WTC11 (cell line): ENCODE measurements at regions not wholly inside any gene's neighbourhood (a gene's known extent, or its start where the extent isn't known, plus 50 kb on each side); places are given as distances from the start of the nearest gene placed in this dataset.

Source experiments
- ATAC-seq: fragments of 200-7000 bp; cut with Tn5 transposase; 2 replicates; pipeline ENCODE4 v1.10.0; 2021; ENCODE audit warnings: mild to moderate bottlenecking, moderate library complexity
- CTCF ChIA-PET: fragments of 300-600 bp; sonication (Branson Sonifier 250); formaldehyde crosslinking; loops from one replicate; lab custom pipeline; 2021; ENCODE audit warnings: antibody characterized with exemption; lab: Charles Lee
- POLR2A ChIA-PET: fragments of 350-600 bp; sonication (Branson Sonifier 250); formaldehyde crosslinking; loops from one replicate; lab custom pipeline; 2021; ENCODE audit warnings: antibody characterized with exemption; lab: Charles Lee
- DNase-seq: peaks from one replicate; pipeline ENCODE4 v3.0.0; 2021; ENCODE audit warnings: low spot score
- H3K27ac Mint-ChIP-seq: 2 replicates; pipeline ENCODE4 v1.8.0; 2021; ENCODE audit warnings: mixed read lengths
- H3K27me3 Mint-ChIP-seq: 2 replicates; pipeline ENCODE4 v1.8.0; 2021; ENCODE audit warnings: low read depth, mild to moderate bottlenecking, moderate library complexity, mixed read lengths
- H3K36me3 Mint-ChIP-seq: 2 replicates; pipeline ENCODE4 v1.8.0; 2021; ENCODE audit warnings: mixed read lengths
- H3K4me1 Mint-ChIP-seq: 2 replicates; pipeline ENCODE4 v1.8.0; 2022; ENCODE audit warnings: mixed read lengths
- H3K4me3 Mint-ChIP-seq: 2 replicates; pipeline ENCODE4 v1.8.0; 2021; ENCODE audit warnings: mild to moderate bottlenecking, moderate library complexity, mixed read lengths
- H3K9me3 Mint-ChIP-seq: 2 replicates; pipeline ENCODE4 v1.8.0; 2021; ENCODE audit warnings: mixed read lengths
- ATF3 ChIP-seq: sonication (generic); formaldehyde crosslinking; conservative IDR thresholded peaks from 2 replicates; pipeline ENCODE4 v1.8.1; 2022; ENCODE audit warnings: mild to moderate bottlenecking, missing genetic modification reagents
- ATF6 ChIP-seq: sonication (generic); formaldehyde crosslinking; IDR thresholded peaks from 2 replicates; pipeline ENCODE4 v1.8.1; 2023; ENCODE audit warnings: mild to moderate bottlenecking, missing genetic modification reagents
- E2F1 ChIP-seq: sonication (generic); formaldehyde crosslinking; IDR thresholded peaks from 2 replicates; pipeline ENCODE4 v1.8.0; 2022; ENCODE audit warnings: mild to moderate bottlenecking, missing genetic modification reagents
- FOXK1 ChIP-seq: sonication (generic); formaldehyde crosslinking; IDR thresholded peaks from 2 replicates; pipeline ENCODE4 v1.8.0; 2022; ENCODE audit warnings: mild to moderate bottlenecking, moderate library complexity, missing genetic modification reagents
- FOXP1 ChIP-seq: sonication (generic); formaldehyde crosslinking; IDR thresholded peaks from 2 replicates; pipeline ENCODE4 v1.8.0; 2022; ENCODE audit warnings: missing genetic modification reagents, mild to moderate bottlenecking, moderate library complexity, borderline replicate concordance
- HMGA2 ChIP-seq: fragments of 250-450 bp; sonication (Bioruptor Pico); IDR thresholded peaks from 2 replicates; pipeline ENCODE4 v1.4.0; 2021; ENCODE audit warnings: mild to moderate bottlenecking, moderate library complexity
- IRF1 ChIP-seq: sonication (generic); formaldehyde crosslinking; IDR thresholded peaks from 2 replicates; pipeline ENCODE4 v1.8.0; 2023; ENCODE audit warnings: missing genetic modification reagents
- MLX ChIP-seq: sonication (generic); formaldehyde crosslinking; IDR thresholded peaks from 2 replicates; pipeline ENCODE4 v1.8.1; 2023; ENCODE audit warnings: mild to moderate bottlenecking, missing genetic modification reagents, moderate library complexity
- MYBL2 ChIP-seq: sonication (generic); formaldehyde crosslinking; IDR thresholded peaks from 2 replicates; pipeline ENCODE4 v1.8.1; 2023; ENCODE audit warnings: mild to moderate bottlenecking, moderate library complexity, missing genetic modification reagents
- NFATC4 ChIP-seq: fragments of 250-450 bp; sonication (Bioruptor Pico); IDR thresholded peaks from 2 replicates; pipeline ENCODE4 v1.9.0; 2021; ENCODE audit warnings: mild to moderate bottlenecking
- NFE2L1 ChIP-seq: sonication (generic); formaldehyde crosslinking; IDR thresholded peaks from 2 replicates; pipeline ENCODE4 v1.8.1; 2023; ENCODE audit warnings: missing genetic modification reagents
- PRRX2 ChIP-seq: fragments of 250-450 bp; sonication (Bioruptor Pico); IDR thresholded peaks from 2 replicates; pipeline ENCODE4 v1.8.0; 2021; ENCODE audit warnings: mild to moderate bottlenecking
- ZBTB21 ChIP-seq: sonication (generic); formaldehyde crosslinking; IDR thresholded peaks from 2 replicates; pipeline ENCODE4 v1.8.1; 2023; ENCODE audit warnings: mild to moderate bottlenecking, missing genetic modification reagents, borderline replicate concordance
- ZNF219 ChIP-seq: sonication (generic); formaldehyde crosslinking; IDR thresholded peaks from 2 replicates; pipeline ENCODE4 v1.8.0; 2023; ENCODE audit warnings: missing genetic modification reagents, mild to moderate bottlenecking, borderline replicate concordance
- ZNF425 ChIP-seq: fragments of 250-450 bp; sonication (Bioruptor Pico); conservative IDR thresholded peaks from 2 replicates; pipeline ENCODE4 v1.9.0; 2021; ENCODE audit warnings: mild to moderate bottlenecking
- ZNF512 ChIP-seq: sonication (generic); formaldehyde crosslinking; IDR thresholded peaks from 2 replicates; pipeline ENCODE4 v1.8.1; 2022; ENCODE audit warnings: missing genetic modification reagents, borderline replicate concordance
- ZNF532 ChIP-seq: fragments of 250-450 bp; sonication (Bioruptor Pico); IDR thresholded peaks from 2 replicates; pipeline ENCODE4 v1.9.0; 2021; ENCODE audit warnings: mild to moderate bottlenecking, borderline replicate concordance
- ZSCAN18 ChIP-seq: fragments of 250-450 bp; sonication (Bioruptor Pico); IDR thresholded peaks from 2 replicates; pipeline ENCODE4 v2.1.2; 2022; ENCODE audit warnings: mild to moderate bottlenecking, moderate library complexity

- TF ChIP-seq ZBTB21 (CRISPR knock-in tag) (no peak), HMGA2 (no peak), ZNF219 (CRISPR knock-in tag) (no peak), FOXP1 (CRISPR knock-in tag) (no peak), ATF3 (no peak), E2F1 (CRISPR knock-in tag) (no peak), PRRX2 (no peak), ZNF532 (CRISPR knock-in tag) (no peak), ZSCAN18 (CRISPR knock-in tag) (no peak), ZNF425 (no peak), NFATC4 (CRISPR knock-in tag) (no peak), IRF1 (CRISPR knock-in tag) (no peak)
Observed at GRCh38 chr1:212233321-212233720, 51.9 kb upstream of the PPP2R5A start (continued).

- Mint-ChIP-seq H3K4me1 (no peaks in the 10 kb centered on the region), H3K27ac (no peak overlapping the region), H3K27me3 (no peaks in the 10 kb centered on the region), H3K9me3 (0 out of 2 replicates have a peak, but pooled peaks cover 10% of the 10 kb centered on the region), H3K36me3 (no peaks in the 10 kb centered on the region), H3K4me3 (no peak overlapping the region)
- ChIA-PET POLR2A (interaction anchor here (0.7 kb wide), 1 partner anchor 31 kb away, joined by 3 read pairs; no protein-coding TSS in a partner anchor), CTCF (interaction anchor here (1.1 kb wide), 1 partner anchor 221 kb away, joined by 3 read pairs; no protein-coding TSS in a partner anchor)
- ATAC-seq (no peak), DNase-seq (no peak)
- no peak for TF ChIP-seq MYBL2
- no peak for TF ChIP-seq ZNF512 (CRISPR knock-in tag)
- no peak for TF ChIP-seq FOXK1 (CRISPR knock-in tag)
- no peak for TF ChIP-seq MLX
- TF ChIP-seq NFE2L1 (CRISPR knock-in tag): no peak
- TF ChIP-seq ATF6: no peak
Observed at GRCh38 chr1:212234431-212235395, 50.5 kb upstream of the PPP2R5A start.
